ENCODE measurements at regions not wholly inside any gene's neighbourhood (a gene's known extent, or its start where the extent isn't known, plus 50 kb on each side); places are given as distances from the start of the nearest gene placed in this dataset.

GRCh38 chr15:72979308-72979707 is 73.0 kb upstream of the NEO1 start:
- Mint-ChIP-seq H3K36me3 (ENCODE audit: low read depth) (no peaks in the 10 kb centered on the region), H3K4me1 (no peaks in the 10 kb centered on the region), H3K27ac (no peak overlapping the region), H3K4me3 (no peak overlapping the region), H3K27me3 (peaks cover 35% of the 10 kb centered on the region)
- DNase-seq (no peak), ATAC-seq (no peak)
- no peaks in the 10 kb centered on the region for H3K9me3 ChIP-seq (ENCODE audit: control insufficient read depth, low read length, poor library complexity, severe bottlenecking)

DNA sequence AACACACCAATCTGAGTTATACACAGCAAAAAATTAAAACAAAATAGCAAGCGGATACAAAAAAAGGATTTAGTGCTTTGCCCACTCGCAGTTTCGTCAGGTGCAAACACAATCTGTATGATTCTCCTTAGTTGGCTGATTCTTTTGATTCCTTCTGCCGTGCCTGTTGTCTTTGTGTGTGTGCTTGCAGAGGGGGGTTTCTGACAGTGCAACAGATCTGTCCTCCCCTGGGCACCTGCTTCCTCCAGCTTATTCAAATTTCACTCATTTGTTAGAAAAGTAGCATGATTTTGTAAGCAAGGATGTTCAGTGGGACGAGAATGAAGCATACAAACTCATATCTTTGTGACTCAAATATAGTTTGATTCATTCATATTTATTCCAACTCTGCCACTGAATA is 74.0 kb upstream of the NEO1 start:
- no peak overlapping the region for H3K27ac Mint-ChIP-seq
- DNase-seq (no peak), ATAC-seq (no peak)
- H3K27me3 Mint-ChIP-seq: peaks cover 42% of the 10 kb centered on the region
- H3K36me3 Mint-ChIP-seq (ENCODE audit: low read depth): no peaks in the 10 kb centered on the region
- no peaks in the 10 kb centered on the region for H3K4me1 Mint-ChIP-seq
- H3K4me3 Mint-ChIP-seq: no peak overlapping the region
- no peaks in the 10 kb centered on the region for H3K9me3 ChIP-seq (ENCODE audit: control insufficient read depth, low read length, poor library complexity, severe bottlenecking)

DNA sequence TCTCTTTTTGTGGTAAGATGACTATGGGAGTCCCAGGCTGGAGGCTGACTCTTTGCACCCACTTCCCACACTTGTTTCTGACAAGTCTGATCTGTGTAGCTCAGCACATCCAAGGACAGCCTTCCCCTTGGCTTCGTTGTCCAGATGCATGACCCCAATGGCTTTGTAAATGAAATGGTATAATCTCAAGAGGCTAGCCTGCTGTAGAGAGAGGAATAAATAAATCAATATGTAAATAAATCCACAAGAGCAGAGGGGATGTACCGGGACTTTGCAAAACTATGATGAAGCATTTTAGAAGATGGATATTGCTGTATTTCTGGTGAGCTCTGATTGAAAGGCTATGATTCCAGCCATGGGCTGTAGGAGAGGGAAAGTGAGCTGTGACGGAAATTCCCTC is 79.9 kb upstream of the NEO1 start:
- peaks cover 60% of the 10 kb centered on the region for H3K27me3 Mint-ChIP-seq
- H3K9me3 ChIP-seq (ENCODE audit: control insufficient read depth, low read length, poor library complexity, severe bottlenecking): no peaks in the 10 kb centered on the region
- no peak overlapping the region for H3K4me3 Mint-ChIP-seq
- H3K36me3 Mint-ChIP-seq (ENCODE audit: low read depth): no peaks in the 10 kb centered on the region
- DNase-seq (no peak), ATAC-seq (no peak)
- H3K4me1 Mint-ChIP-seq: peaks cover 5% of the 10 kb centered on the region
- H3K27ac Mint-ChIP-seq: no peak overlapping the region

DNA sequence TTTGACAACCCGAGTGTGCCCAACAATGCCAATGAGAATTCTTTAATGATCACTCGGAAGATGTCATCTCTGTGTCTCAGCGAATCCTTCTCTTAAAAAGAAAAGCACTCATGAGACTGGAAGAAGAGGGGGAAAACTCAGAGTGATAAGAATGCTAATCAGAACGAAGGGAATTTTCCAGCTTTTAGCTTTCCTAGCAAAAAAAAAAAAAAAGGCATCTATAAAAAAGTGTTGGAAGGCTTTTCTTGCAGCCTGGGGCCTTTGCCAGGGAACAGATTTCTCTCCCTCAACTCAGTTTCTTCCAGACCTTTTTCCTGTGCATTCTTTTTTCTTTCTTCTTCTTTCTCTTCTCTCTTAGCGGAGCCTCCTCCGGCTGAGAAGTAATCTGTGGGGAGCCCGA is 80.5 kb upstream of the NEO1 start:
- H3K36me3 Mint-ChIP-seq (ENCODE audit: low read depth): no peaks in the 10 kb centered on the region
- peaks cover 60% of the 10 kb centered on the region for H3K27me3 Mint-ChIP-seq
- DNase-seq: no peak
- H3K4me1 Mint-ChIP-seq: peaks cover 5% of the 10 kb centered on the region
- H3K9me3 ChIP-seq (ENCODE audit: control insufficient read depth, low read length, poor library complexity, severe bottlenecking): no peaks in the 10 kb centered on the region
- H3K4me3 Mint-ChIP-seq: no peak overlapping the region
- no peak overlapping the region for H3K27ac Mint-ChIP-seq
- ATAC-seq: no peak

DNA sequence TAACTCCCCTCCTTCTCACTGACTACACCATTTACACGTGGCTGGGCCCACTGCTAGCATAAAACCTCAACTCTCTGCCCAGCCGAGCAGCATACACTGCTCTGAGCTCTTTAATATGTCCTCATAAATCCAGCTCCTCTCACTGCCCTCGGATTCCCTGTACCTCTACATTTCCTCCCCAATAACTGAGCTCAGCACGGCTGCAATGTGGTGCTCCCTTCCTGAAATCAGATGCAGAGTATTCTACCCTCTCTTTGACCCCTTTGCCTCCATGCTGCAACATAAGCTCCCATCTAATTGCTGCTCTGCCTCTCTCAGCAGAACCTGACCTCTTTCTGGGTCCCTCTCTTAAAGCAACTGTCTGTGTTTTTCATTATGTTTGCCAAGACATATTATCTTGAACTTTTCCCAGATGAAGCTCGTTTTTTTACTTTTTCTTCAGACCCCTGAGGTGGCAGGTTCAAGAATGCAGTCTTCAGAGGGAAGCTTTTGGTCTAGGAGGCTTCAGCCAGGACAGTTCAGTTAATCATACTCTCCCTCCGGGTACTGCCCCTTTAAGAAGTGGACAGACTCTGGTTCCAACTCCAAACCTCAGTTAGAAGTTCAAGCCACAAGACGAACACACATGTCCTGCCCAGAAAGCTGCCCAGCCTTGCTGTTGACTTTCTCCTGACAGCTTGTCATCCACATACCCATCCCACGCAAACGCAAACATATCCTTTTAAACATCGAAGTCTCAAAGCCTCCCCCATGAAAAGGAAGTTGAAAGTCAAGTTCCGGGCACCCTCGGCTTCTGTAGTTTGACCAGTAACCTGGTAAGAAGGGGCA is 81.1 kb upstream of the NEO1 start:
- no peaks in the 10 kb centered on the region for H3K9me3 ChIP-seq (ENCODE audit: control insufficient read depth, low read length, poor library complexity, severe bottlenecking)
- no peak for DNase-seq
- Mint-ChIP-seq H3K27ac (no peak overlapping the region), H3K27me3 (peaks cover 57% of the 10 kb centered on the region), H3K36me3 (ENCODE audit: low read depth) (no peaks in the 10 kb centered on the region), H3K4me3 (no peak overlapping the region), H3K4me1 (peaks cover 5% of the 10 kb centered on the region)
- ATAC-seq: no peak

DNA sequence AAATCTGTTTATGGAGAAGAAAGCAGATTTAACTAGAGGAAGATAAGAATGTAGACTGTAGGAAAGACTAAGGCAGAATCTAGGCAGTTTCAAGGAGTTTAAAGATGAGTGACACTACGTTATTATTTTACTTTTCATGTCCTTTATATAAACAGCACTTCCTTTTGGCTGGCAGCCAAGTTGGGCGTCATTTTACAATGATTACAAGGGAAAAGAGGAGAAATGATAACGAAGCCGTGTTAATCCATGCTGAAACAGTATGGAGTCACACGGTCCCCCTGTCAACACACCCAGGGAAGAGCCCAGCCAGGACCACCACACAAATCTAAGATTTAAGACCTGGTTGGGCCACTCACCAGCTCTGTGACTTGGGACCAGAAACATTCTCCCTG is 83.7 kb upstream of the NEO1 start:
- Mint-ChIP-seq H3K27me3 (peaks cover 35% of the 10 kb centered on the region), H3K4me3 (no peak overlapping the region), H3K36me3 (ENCODE audit: low read depth) (no peaks in the 10 kb centered on the region), H3K27ac (no peak overlapping the region), H3K4me1 (peaks cover 15% of the 10 kb centered on the region)
- ATAC-seq: no peak
- no peak for DNase-seq
- H3K9me3 ChIP-seq (ENCODE audit: control insufficient read depth, low read length, poor library complexity, severe bottlenecking): no peaks in the 10 kb centered on the region

DNA sequence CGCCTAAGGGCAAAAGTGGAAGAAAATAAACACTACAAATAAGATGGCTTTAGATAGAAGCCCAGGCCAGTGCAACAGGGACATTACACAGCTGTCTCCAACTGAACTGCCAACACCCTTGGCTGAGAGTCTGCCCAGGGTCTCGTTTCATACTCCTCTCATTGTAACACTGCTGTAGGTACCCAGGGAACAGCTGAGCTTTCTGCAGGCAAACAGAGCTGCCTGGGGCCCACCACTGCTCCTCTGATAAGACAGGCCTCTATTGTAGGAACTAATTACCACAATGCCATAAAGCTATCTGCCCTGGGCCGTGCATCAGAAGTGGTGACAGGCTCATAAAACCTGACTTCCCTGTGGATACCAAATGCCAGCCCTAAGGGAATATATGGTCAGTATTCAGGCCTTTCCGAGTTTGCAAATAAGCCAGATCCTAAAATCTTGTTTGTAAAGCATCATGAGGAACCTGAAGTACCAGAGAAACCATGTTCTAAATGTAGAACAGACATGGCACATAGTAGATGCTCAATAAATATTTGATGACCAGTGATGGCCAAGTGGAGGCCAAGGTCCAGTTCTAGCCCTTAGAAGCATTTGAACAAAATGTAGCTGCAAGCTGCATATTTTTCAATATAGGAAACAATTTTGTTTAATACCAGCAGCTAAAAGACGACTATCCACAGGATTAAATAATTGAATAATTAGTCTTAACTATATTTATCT is 84.3 kb upstream of the NEO1 start:
- peaks cover 34% of the 10 kb centered on the region for H3K27me3 Mint-ChIP-seq
- H3K4me1 Mint-ChIP-seq: peaks cover 15% of the 10 kb centered on the region
- H3K36me3 Mint-ChIP-seq (ENCODE audit: low read depth): no peaks in the 10 kb centered on the region
- H3K27ac Mint-ChIP-seq: no peak overlapping the region
- H3K9me3 ChIP-seq (ENCODE audit: control insufficient read depth, low read length, poor library complexity, severe bottlenecking): no peaks in the 10 kb centered on the region
- H3K4me3 Mint-ChIP-seq: no peak overlapping the region
- no peak for ATAC-seq
- no peak for DNase-seq

- Mint-ChIP-seq H3K36me3 (ENCODE audit: low read depth) (no peaks in the 10 kb centered on the region), H3K27ac (no peak overlapping the region), H3K4me3 (no peak overlapping the region), H3K4me1 (peaks cover 15% of the 10 kb centered on the region), H3K27me3 (peaks cover 33% of the 10 kb centered on the region)
- DNase-seq (no peak), ATAC-seq (no peak)
- no peaks in the 10 kb centered on the region for H3K9me3 ChIP-seq (ENCODE audit: control insufficient read depth, low read length, poor library complexity, severe bottlenecking)
Observed at GRCh38 chr15:72967397-72967796, 84.9 kb upstream of the NEO1 start.

GRCh38 chr15:72966641-72967040 is 85.6 kb upstream of the NEO1 start:
- Mint-ChIP-seq H3K27ac (no peak overlapping the region), H3K36me3 (ENCODE audit: low read depth) (no peaks in the 10 kb centered on the region), H3K4me1 (peaks cover 18% of the 10 kb centered on the region), H3K4me3 (no peak overlapping the region), H3K27me3 (peaks cover 25% of the 10 kb centered on the region)
- DNase-seq: no peak
- H3K9me3 ChIP-seq (ENCODE audit: control insufficient read depth, low read length, poor library complexity, severe bottlenecking): no peaks in the 10 kb centered on the region
- no peak for ATAC-seq

DNA sequence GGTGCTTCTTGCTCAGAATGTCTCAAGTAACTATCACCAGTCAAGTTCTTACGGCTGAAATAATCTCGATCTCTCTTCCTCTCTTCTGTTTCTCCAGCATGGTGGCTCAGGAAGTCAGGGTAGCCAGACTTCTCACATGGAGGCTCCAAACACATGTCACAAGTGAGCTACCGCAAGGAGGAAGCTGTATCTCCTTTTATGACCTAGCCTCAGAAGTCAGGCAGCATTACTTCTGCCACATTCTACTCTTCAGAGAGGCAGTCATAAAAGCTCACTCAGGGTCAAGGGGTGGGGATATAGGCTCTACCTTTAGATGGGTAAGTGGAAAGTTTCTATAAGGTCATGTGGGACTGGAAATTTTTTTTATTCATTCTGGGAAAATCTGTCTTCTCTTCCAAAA is 86.6 kb upstream of the NEO1 start:
- H3K9me3 ChIP-seq (ENCODE audit: control insufficient read depth, low read length, poor library complexity, severe bottlenecking): no peaks in the 10 kb centered on the region
- H3K27ac Mint-ChIP-seq: peak overlapping the region; percentile 45
- ATAC-seq (no peak), DNase-seq (no peak)
- H3K4me3 Mint-ChIP-seq: no peak overlapping the region
- H3K4me1 Mint-ChIP-seq: peaks cover 14% of the 10 kb centered on the region
- H3K27me3 Mint-ChIP-seq: peaks cover 15% of the 10 kb centered on the region
- H3K36me3 Mint-ChIP-seq (ENCODE audit: low read depth): no peaks in the 10 kb centered on the region

DNA sequence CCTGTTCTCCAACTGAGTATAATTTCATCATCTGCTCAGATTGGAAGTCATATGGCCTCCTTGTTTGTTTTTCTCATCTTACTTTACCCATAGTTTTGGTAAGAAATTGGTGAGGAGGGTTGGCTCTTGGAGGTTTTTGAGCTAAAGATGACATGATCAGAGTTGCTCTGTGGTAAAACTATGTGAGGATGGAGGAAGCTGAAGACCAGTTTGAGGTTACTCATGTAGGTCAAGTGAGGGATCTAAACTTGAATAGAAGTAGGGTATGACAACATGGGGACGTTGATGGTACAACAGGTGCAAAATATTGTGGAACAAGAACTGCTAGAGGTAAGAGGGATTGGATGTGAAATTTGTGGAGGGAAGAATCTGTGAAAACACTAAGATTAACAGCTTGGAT is 87.7 kb upstream of the NEO1 start:
- peak overlapping the region; percentile 1 for H3K27ac Mint-ChIP-seq
- no peaks in the 10 kb centered on the region for H3K9me3 ChIP-seq (ENCODE audit: control insufficient read depth, low read length, poor library complexity, severe bottlenecking)
- no peak overlapping the region for H3K4me3 Mint-ChIP-seq
- ATAC-seq (peak; percentile 81), DNase-seq (no peak)
- peaks cover 14% of the 10 kb centered on the region for H3K4me1 Mint-ChIP-seq
- H3K27me3 Mint-ChIP-seq: peaks cover 6% of the 10 kb centered on the region
- no peaks in the 10 kb centered on the region for H3K36me3 Mint-ChIP-seq (ENCODE audit: low read depth)

GRCh38 chr15:72964135-72964534 is 88.1 kb upstream of the NEO1 start:
- H3K4me1 Mint-ChIP-seq: peaks cover 14% of the 10 kb centered on the region
- H3K27ac Mint-ChIP-seq: peak overlapping the region; percentile 1
- DNase-seq (no peak), ATAC-seq (no peak)
- H3K36me3 Mint-ChIP-seq (ENCODE audit: low read depth): no peaks in the 10 kb centered on the region
- H3K4me3 Mint-ChIP-seq: no peak overlapping the region
- H3K27me3 Mint-ChIP-seq: peaks cover 6% of the 10 kb centered on the region
- H3K9me3 ChIP-seq (ENCODE audit: control insufficient read depth, low read length, poor library complexity, severe bottlenecking): no peaks in the 10 kb centered on the region

GRCh38 chr15:72962054-72962702 is 90.1 kb upstream of the NEO1 start:
- DNase-seq (no peak), ATAC-seq (no peak)
- Mint-ChIP-seq H3K27me3 (no peaks in the 10 kb centered on the region), H3K27ac (no peak overlapping the region), H3K4me1 (peaks cover 14% of the 10 kb centered on the region), H3K36me3 (ENCODE audit: low read depth) (no peaks in the 10 kb centered on the region), H3K4me3 (no peak overlapping the region)
- H3K9me3 ChIP-seq (ENCODE audit: control insufficient read depth, low read length, poor library complexity, severe bottlenecking): no peaks in the 10 kb centered on the region

Measured in T-helper 17 cell (primary cell).